ENCODE measurements at regions not wholly inside any gene's neighbourhood (a gene's known extent, or its start where the extent isn't known, plus 50 kb on each side); places are given as distances from the start of the nearest gene placed in this dataset.

DNA sequence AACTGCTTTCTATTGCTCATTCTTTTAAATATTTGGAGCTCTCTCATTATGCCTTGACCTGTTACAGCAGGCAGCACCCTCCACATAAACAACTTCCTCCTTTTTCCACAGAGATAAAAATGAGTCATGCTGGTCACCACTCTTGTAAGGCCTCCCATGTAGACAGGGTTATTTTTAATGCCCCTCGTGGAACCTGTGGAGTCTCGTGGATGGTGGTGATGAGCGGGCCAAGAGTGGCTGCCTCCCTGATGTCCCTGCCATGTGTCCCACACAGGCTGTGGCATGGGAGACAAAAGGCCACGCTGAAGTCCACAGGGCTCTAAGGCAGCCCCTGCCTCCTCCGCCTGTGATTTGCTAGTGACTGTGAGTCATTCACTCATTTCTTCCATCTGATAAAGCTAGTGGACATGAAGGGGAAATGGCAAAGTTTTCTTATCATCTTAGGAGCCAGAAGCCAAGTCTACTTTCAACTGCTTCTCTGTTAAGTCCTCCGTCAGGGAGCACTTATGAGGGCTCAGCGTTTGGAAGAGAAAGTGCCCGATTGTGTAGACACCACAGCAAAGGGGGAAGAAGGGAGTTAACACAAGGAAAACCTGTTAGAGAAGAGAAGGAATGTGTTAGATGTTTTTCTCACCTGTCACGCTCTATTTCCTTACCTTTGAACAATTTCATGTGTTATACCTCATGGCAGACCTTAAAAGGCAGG lies 121.6 kb upstream of the FAT1 start:
- H3K27me3 ChIP-seq (ENCODE audit: control insufficient read depth, insufficient read depth, low read length): no peaks in the 10 kb centered on the region
- no peaks in the 10 kb centered on the region for H3K36me3 ChIP-seq (ENCODE audit: control insufficient read depth, insufficient read depth, low read length)
- H3K18ac ChIP-seq (ENCODE audit: low read depth, low read length): peak overlapping the region; percentile 93
- no TSS peak for BruUV-seq (replicated peaks)
- in situ Hi-C loops (cut with MboI; ENCODE audit: low sequenced_read_pairs) (no loop called here), intact Hi-C loops (cut with micrococcal nuclease) (loop anchor here (1.0 to 10.0 kb wide), 3 partner anchors 92 to 1080 kb away; no protein-coding TSS in a partner anchor), dilution Hi-C loops (cut with HindIII; ENCODE audit: low sequenced_read_pairs, unreplicated experiment) (no loop called here)
- no peak overlapping the region for H3K4me3 ChIP-seq (ENCODE audit: insufficient read depth, low read depth, low read length)
- H4K8ac ChIP-seq (ENCODE audit: low read depth in 2 of 2, low read length in 2 of 2): peak overlapping the region; percentile 81 to 95
- POLR2A ChIA-PET (ENCODE audit: unreplicated experiment): no interaction called here
- peaks cover 7 to 20% of the 10 kb centered on the region in 2 experiments; a peak in 3 of 4 replicates for H3K79me1 ChIP-seq (ENCODE audit: low read depth in 1 of 2, low read length in 2 of 2)
- H2BK5ac ChIP-seq (ENCODE audit: low read depth, low read length, poor library complexity, severe bottlenecking): peak overlapping the region; percentile 98
- ATAC-seq (ENCODE audit: low read depth) (peak; percentile 86), DNase-seq (peak; percentile 97)
- peak overlapping the region; percentile 99 for H2BK120ac ChIP-seq (ENCODE audit: low read depth, low read length)
- peak overlapping the region; percentile 1; the same call in 1 of the 2 replicates for H3K9ac ChIP-seq (ENCODE audit: low read depth, low read length)
- peaks cover 20% of the 10 kb centered on the region for H3K4me1 ChIP-seq (ENCODE audit: control insufficient read depth, insufficient read depth, low read length)
- CTCF ChIA-PET: no interaction called here
- no CpG with 5 or more reads among the region's 9 CpGs for WGBS, 2 experiments (ENCODE audit: extremely low coverage in 2 of 2, insufficient read length in 1 of 2)
- H2BK20ac ChIP-seq (ENCODE audit: low read depth, low read length): peak overlapping the region; percentile 98
- peak overlapping the region; percentile 80 for H2BK15ac ChIP-seq (ENCODE audit: low read depth, low read length)
- H4K91ac ChIP-seq (ENCODE audit: insufficient read depth, low read depth, low read length): peak overlapping the region; percentile 97
- H3K27ac ChIP-seq (ENCODE audit: insufficient read depth, low read length): peak overlapping the region; percentile 79
- peak overlapping the region; percentile 65 for H3K4me2 ChIP-seq (ENCODE audit: low read depth, low read length)
- no peaks in the 10 kb centered on the region for H4K20me1 ChIP-seq (ENCODE audit: insufficient read depth, low read length)
- H2AK5ac ChIP-seq (ENCODE audit: low read depth, low read length): peak overlapping the region; percentile 84
- H3K4ac ChIP-seq (ENCODE audit: low read depth, low read length): peak overlapping the region; percentile 99
- peak overlapping the region; percentile 91 for H3K14ac ChIP-seq (replicated peaks; ENCODE audit: low read depth, low read length)
- peak overlapping the region; percentile 87 for H4K5ac ChIP-seq (ENCODE audit: low read depth, low read length)
- H2AK9ac ChIP-seq (replicated peaks; ENCODE audit: low read depth, low read length, poor library complexity): peak overlapping the region; percentile 92
- H3K56ac ChIP-seq (ENCODE audit: extremely low read depth, insufficient read depth, low read length): peak overlapping the region; percentile 81
- peak overlapping the region; percentile 96 for H3K23ac ChIP-seq (ENCODE audit: low read depth, low read length)
- peaks cover 19% of the 10 kb centered on the region for H3K9me1 ChIP-seq (ENCODE audit: insufficient read depth, low read length)
- peaks cover 2% of the 10 kb centered on the region; the same call in 1 of the 2 replicates for H3K9me3 ChIP-seq (ENCODE audit: control insufficient read depth, insufficient read depth, low read length)
- peak overlapping the region; percentile 95 for H2AFZ ChIP-seq (replicated peaks; ENCODE audit: low read length, poor library complexity)
- peak; percentile 62 for TF ChIP-seq CEBPB (IDR thresholded peaks at IDR 0.05; ENCODE audit: low read depth, low read length)
- TF ChIP-seq RFX5 (IDR thresholded peaks at IDR 0.05; ENCODE audit: low read depth, low read length): no peak
- 0 out of 2 replicates have a peak, but pooled peaks have one; percentile 8 for TF ChIP-seq USF2 (IDR thresholded peaks at IDR 0.05; ENCODE audit: low read depth, low read length)
- 0 out of 2 replicates have a peak, but pooled peaks have one; percentile 21 for TF ChIP-seq MAFK (IDR thresholded peaks at IDR 0.05; ENCODE audit: low read depth, low read length)
- peak; percentile 86 for TF ChIP-seq BHLHE40 (IDR thresholded peaks at IDR 0.05; ENCODE audit: low read depth, low read length)
- TF ChIP-seq, protein P1, sequence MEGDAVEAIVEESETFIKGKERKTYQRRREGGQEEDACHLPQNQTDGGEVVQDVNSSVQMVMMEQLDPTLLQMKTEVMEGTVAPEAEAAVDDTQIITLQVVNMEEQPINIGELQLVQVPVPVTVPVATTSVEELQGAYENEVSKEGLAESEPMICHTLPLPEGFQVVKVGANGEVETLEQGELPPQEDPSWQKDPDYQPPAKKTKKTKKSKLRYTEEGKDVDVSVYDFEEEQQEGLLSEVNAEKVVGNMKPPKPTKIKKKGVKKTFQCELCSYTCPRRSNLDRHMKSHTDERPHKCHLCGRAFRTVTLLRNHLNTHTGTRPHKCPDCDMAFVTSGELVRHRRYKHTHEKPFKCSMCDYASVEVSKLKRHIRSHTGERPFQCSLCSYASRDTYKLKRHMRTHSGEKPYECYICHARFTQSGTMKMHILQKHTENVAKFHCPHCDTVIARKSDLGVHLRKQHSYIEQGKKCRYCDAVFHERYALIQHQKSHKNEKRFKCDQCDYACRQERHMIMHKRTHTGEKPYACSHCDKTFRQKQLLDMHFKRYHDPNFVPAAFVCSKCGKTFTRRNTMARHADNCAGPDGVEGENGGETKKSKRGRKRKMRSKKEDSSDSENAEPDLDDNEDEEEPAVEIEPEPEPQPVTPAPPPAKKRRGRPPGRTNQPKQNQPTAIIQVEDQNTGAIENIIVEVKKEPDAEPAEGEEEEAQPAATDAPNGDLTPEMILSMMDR (conservative IDR thresholded peaks at IDR 0.05; ENCODE audit: low read depth, low read length): no peak
- peak; percentile 15; the same call in 1 of the 2 replicates for TF ChIP-seq RAD21 (IDR thresholded peaks at IDR 0.05; ENCODE audit: low read length)
- 0 out of 2 replicates have a peak, but pooled peaks have one; percentile 42 for TF ChIP-seq MAZ (IDR thresholded peaks at IDR 0.05; ENCODE audit: borderline replicate concordance, low read depth, low read length)
- TF ChIP-seq CHD1 (IDR thresholded peaks at IDR 0.05; ENCODE audit: low read depth, low read length): 0 out of 2 replicates have a peak, but pooled peaks have one; percentile 59
- 0 out of 2 replicates have a peak, but pooled peaks have one; percentile 3 for TF ChIP-seq NFE2L2 (IDR thresholded peaks at IDR 0.05; ENCODE audit: low read depth, low read length)
- TF ChIP-seq POLR2A (IDR thresholded peaks at IDR 0.05; ENCODE audit: low read depth, low read length): no peak
- TF ChIP-seq, protein P2, sequence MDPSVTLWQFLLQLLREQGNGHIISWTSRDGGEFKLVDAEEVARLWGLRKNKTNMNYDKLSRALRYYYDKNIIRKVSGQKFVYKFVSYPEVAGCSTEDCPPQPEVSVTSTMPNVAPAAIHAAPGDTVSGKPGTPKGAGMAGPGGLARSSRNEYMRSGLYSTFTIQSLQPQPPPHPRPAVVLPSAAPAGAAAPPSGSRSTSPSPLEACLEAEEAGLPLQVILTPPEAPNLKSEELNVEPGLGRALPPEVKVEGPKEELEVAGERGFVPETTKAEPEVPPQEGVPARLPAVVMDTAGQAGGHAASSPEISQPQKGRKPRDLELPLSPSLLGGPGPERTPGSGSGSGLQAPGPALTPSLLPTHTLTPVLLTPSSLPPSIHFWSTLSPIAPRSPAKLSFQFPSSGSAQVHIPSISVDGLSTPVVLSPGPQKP (IDR thresholded peaks at IDR 0.05; ENCODE audit: borderline replicate concordance, low read depth, low read length): no peak
- no peak for TF ChIP-seq RCOR1 (IDR thresholded peaks at IDR 0.05; ENCODE audit: insufficient replicate concordance, low read length)
- 0 out of 2 replicates have a peak, but pooled peaks have one; percentile 18 for TF ChIP-seq SMC3 (IDR thresholded peaks at IDR 0.05; ENCODE audit: low read depth, low read length)
